CD4-positive, CD25-positive, alpha-beta regulatory T cell (primary cell): ENCODE measurements at regions not wholly inside any gene's neighbourhood (a gene's known extent, or its start where the extent isn't known, plus 50 kb on each side); places are given as distances from the start of the nearest gene placed in this dataset.
A peak's percentile ranks its signal among the peaks of the same experiment; 100 is the strongest.

Experiments used
- ATAC-seq, 2 donors: fragments of 150-1000 bp; cut with Tn5 transposase; one replicate each; pipeline ENCODE4 v1.10.0; 2021; ENCODE audit warnings: low read depth in 2 of 2, moderate number of reproducible peaks in 2 of 2, moderate library complexity in 1 of 2
- DNase-seq, 3 donors: peaks; one replicate each; pipeline versions ENCODE4 v3.0.0 to v3.0.0-alpha.2; 2012 to 2022; ENCODE audit warnings: mixed read lengths in 1 of 3
- H3K27ac ChIP-seq: one replicate; pipeline ENCODE4 v1.7.0; 2013; ENCODE audit warnings: mild to moderate bottlenecking, low read length; ENCODE audit not compliant: insufficient read depth, poor library complexity, severe bottlenecking
- H3K27me3 ChIP-seq: one replicate; pipeline ENCODE4 v1.7.0; 2013; ENCODE audit warnings: low read length; ENCODE audit not compliant: control insufficient read depth, insufficient read depth
- H3K36me3 ChIP-seq: one replicate; pipeline ENCODE4 v1.7.0; 2013; ENCODE audit warnings: mild to moderate bottlenecking, low read length, moderate library complexity; ENCODE audit not compliant: control insufficient read depth, insufficient read depth
- H3K4me1 ChIP-seq: 2 replicates; pipeline ENCODE4 v1.7.0; 2013; ENCODE audit warnings: mild to moderate bottlenecking, low read length; ENCODE audit not compliant: insufficient read depth, control insufficient read depth, poor library complexity, severe bottlenecking
- H3K4me3 ChIP-seq: one replicate; pipeline ENCODE4 v1.7.0; 2013; ENCODE audit warnings: low read depth, mild to moderate bottlenecking, low read length, moderate library complexity
- H3K9me3 ChIP-seq, 2 experiments: 1 replicate in 1 of 2; 2 replicates in 1 of 2; pipeline ENCODE4 v1.7.0; 2013; ENCODE audit warnings: low read length in 2 of 2, mild to moderate bottlenecking in 1 of 2, moderate library complexity in 1 of 2; ENCODE audit not compliant: control insufficient read depth in 2 of 2
- H3K27ac Mint-ChIP-seq, 3 donors: one replicate each; pipeline ENCODE4 v1.8.0; 2020 to 2022; ENCODE audit warnings: mild to moderate bottlenecking in 3 of 3, mixed read lengths in 3 of 3, moderate library complexity in 2 of 3
- H3K27me3 Mint-ChIP-seq: one replicate; pipeline ENCODE4 v1.8.0; 2022; ENCODE audit warnings: mild to moderate bottlenecking, mixed read lengths
- H3K36me3 Mint-ChIP-seq: one replicate; pipeline ENCODE4 v1.8.0; 2020; ENCODE audit warnings: mixed read lengths
- H3K4me1 Mint-ChIP-seq, 4 donors: one replicate each; pipeline ENCODE4 v1.8.0; 2020 to 2022; ENCODE audit warnings: mixed read lengths in 4 of 4, mild to moderate bottlenecking in 1 of 4
- H3K4me3 Mint-ChIP-seq, 4 donors: one replicate each; pipeline ENCODE4 v1.8.0; 2020 to 2022; ENCODE audit warnings: mild to moderate bottlenecking in 4 of 4, mixed read lengths in 4 of 4, moderate library complexity in 3 of 4
- H3K9me3 Mint-ChIP-seq, 7 donors: one replicate each; pipeline ENCODE4 v1.8.0; 2020 to 2022; ENCODE audit warnings: mixed read lengths in 7 of 7, mild to moderate bottlenecking in 3 of 7, moderate library complexity in 2 of 7

DNA sequence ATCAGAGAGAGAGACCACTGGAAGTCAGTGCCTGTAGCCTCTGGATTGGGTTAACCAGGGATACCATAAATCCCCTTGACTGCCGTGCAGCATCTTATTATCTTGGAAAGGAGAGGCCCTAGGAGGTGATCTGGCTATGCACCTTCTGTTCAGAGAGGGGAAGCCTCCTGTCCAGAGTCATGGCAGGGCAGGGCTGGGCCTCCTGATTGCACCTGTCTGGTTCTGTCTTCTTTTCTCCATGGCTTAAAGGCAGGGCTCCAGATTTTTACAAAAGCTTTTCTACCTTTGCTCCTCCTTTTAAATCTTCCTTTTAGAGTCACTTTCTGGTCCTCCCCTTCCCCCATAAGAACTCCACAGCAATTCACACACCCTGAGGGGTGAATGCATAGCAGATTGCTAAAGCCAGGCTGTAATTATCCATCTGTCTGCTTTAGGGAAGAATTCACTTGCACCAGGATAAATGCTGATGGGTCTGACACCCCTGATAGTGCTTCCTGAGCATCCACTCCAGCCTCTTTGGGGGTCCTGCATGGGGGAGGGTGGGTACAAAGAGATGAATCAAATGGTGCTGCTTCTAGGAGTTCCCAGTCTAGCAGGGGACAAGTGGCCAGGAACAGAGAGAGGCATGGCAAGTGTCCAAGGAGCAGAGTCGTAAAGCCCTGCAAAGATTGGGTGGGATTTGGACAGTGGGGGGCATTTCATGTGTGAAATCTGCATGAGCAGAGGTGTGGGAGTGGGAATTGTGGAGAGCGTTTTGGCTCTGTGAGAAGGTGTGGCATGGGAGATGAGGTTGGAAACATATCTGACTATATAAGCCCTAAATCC, 141.3 kb upstream of the ALDH1B1 start:
- Mint-ChIP-seq H3K4me1 (no peaks in the 10 kb centered on the region), H3K36me3 (no peaks in the 10 kb centered on the region), H3K4me3 (no peak overlapping the region), H3K27me3 (peaks cover 4% of the 10 kb centered on the region), H3K27ac (no peak overlapping the region), H3K9me3 (peaks cover 0 to 1% (median 0%) of the 10 kb centered on the region in 7 donors)
- ATAC-seq (no peak), DNase-seq (no peak)
- Histone ChIP-seq H3K27ac (no peak overlapping the region), H3K4me1 (no peaks in the 10 kb centered on the region), H3K4me3 (no peak overlapping the region), H3K9me3 (no peaks in the 10 kb centered on the region), H3K27me3 (no peaks in the 10 kb centered on the region), H3K36me3 (no peaks in the 10 kb centered on the region)

GRCh38 chr9:38250279-38251035, 142.0 kb upstream of the ALDH1B1 start:
- Histone ChIP-seq H3K9me3 (no peaks in the 10 kb centered on the region), H3K4me3 (no peak overlapping the region), H3K27me3 (no peaks in the 10 kb centered on the region), H3K27ac (no peak overlapping the region), H3K4me1 (no peaks in the 10 kb centered on the region), H3K36me3 (no peaks in the 10 kb centered on the region)
- DNase-seq, result no peak
- H3K36me3 Mint-ChIP-seq, result no peaks in the 10 kb centered on the region
- no peaks in the 10 kb centered on the region for H3K4me1 Mint-ChIP-seq
- H3K27ac Mint-ChIP-seq, result no peak overlapping the region
- H3K27me3 Mint-ChIP-seq, result peaks cover 4% of the 10 kb centered on the region
- H3K9me3 Mint-ChIP-seq, result peaks cover 0 to 1% (median 0%) of the 10 kb centered on the region in 7 donors
- ATAC-seq, result no peak
- H3K4me3 Mint-ChIP-seq, result no peak overlapping the region

DNA sequence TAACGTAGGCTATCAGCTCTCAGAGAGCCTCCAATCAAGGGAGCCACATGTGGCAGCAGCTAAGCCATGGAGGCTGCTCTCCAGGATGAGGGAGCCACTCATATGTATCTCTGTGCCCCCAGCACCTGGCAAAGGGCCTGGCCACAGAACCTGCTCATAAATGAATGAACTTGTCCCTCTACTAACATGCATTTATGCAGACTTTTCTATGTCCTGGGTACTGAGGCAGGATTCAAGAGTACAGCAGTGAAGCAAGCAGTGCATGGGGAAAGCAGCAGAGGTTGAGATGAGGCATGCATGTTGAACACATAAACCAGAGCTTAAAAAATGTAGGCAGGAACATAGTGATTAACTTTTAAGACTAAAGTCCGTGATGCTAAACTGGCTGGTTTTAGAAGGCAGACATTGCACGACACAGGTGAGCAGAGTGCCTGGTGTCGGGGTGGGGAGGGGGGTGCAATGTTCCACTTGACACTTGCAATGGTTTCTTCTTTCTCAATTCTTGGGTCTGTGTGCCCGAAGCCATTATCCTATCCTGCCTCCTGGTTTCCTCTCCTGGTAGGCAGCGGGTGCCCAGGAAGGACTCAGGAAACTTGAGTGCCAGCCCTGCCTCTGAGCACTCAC, 142.8 kb upstream of the ALDH1B1 start:
- no peak overlapping the region for H3K4me3 Mint-ChIP-seq
- Histone ChIP-seq H3K27ac (no peak overlapping the region), H3K4me3 (no peak overlapping the region), H3K4me1 (no peaks in the 10 kb centered on the region), H3K9me3 (no peaks in the 10 kb centered on the region), H3K27me3 (no peaks in the 10 kb centered on the region), H3K36me3 (no peaks in the 10 kb centered on the region)
- H3K27ac Mint-ChIP-seq, result peak overlapping the region in 1 of 3 donors; percentile 53
- H3K9me3 Mint-ChIP-seq, result peaks cover 0 to 1% (median 0%) of the 10 kb centered on the region in 7 donors
- no peaks in the 10 kb centered on the region for H3K4me1 Mint-ChIP-seq
- ATAC-seq, result no peak
- peaks cover 4% of the 10 kb centered on the region for H3K27me3 Mint-ChIP-seq
- no peak for DNase-seq
- H3K36me3 Mint-ChIP-seq, result no peaks in the 10 kb centered on the region

- Histone ChIP-seq H3K4me3 (no peak overlapping the region), H3K36me3 (no peaks in the 10 kb centered on the region), H3K27ac (no peak overlapping the region), H3K27me3 (no peaks in the 10 kb centered on the region), H3K9me3 (no peaks in the 10 kb centered on the region), H3K4me1 (no peaks in the 10 kb centered on the region)
- Mint-ChIP-seq H3K4me3 (no peak overlapping the region), H3K4me1 (no peaks in the 10 kb centered on the region), H3K36me3 (no peaks in the 10 kb centered on the region), H3K27ac (no peak overlapping the region), H3K27me3 (peaks cover 7% of the 10 kb centered on the region), H3K9me3 (peaks cover 0 to 1% (median 0%) of the 10 kb centered on the region in 7 donors)
- DNase-seq (no peak), ATAC-seq (no peak)
Measured at GRCh38 chr9:38249049-38249448, 143.5 kb upstream of the ALDH1B1 start.

- ATAC-seq (no peak), DNase-seq (no peak)
- Histone ChIP-seq H3K27ac (no peak overlapping the region), H3K27me3 (no peaks in the 10 kb centered on the region), H3K4me3 (no peak overlapping the region), H3K4me1 (no peaks in the 10 kb centered on the region), H3K36me3 (no peaks in the 10 kb centered on the region), H3K9me3 (no peaks in the 10 kb centered on the region)
- Mint-ChIP-seq H3K9me3 (peaks cover 0 to 1% (median 0%) of the 10 kb centered on the region in 7 donors), H3K4me3 (no peak overlapping the region), H3K27ac (no peak overlapping the region), H3K4me1 (no peaks in the 10 kb centered on the region), H3K27me3 (peaks cover 8% of the 10 kb centered on the region), H3K36me3 (no peaks in the 10 kb centered on the region)
Measured at GRCh38 chr9:38246833-38247232, 145.7 kb upstream of the ALDH1B1 start.

DNA sequence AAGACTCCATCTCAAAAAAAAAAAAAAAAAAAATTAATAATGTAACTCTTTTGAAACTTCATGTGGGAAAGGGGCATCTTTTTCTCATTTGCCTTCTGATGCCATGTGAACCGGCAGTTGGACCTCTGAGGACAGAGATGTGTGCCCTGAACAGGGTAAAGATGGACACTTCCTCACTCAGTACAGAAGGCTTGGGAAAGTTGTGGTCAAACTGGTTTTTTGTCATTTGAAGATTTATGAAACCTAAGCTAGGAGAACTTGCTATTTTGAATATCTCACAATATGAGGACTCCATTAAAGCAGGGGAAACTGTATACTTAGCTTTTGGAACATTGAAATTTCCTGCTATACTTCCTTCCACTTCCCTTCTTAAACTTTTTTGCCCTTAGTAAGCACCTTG, 147.5 kb upstream of the ALDH1B1 start:
- no peak for DNase-seq
- no peaks in the 10 kb centered on the region for H3K36me3 Mint-ChIP-seq
- H3K27ac Mint-ChIP-seq, result no peak overlapping the region
- H3K27me3 Mint-ChIP-seq, result peaks cover 8% of the 10 kb centered on the region
- Histone ChIP-seq H3K27me3 (no peaks in the 10 kb centered on the region), H3K4me3 (no peak overlapping the region), H3K27ac (no peak overlapping the region), H3K9me3 (no peaks in the 10 kb centered on the region), H3K36me3 (no peaks in the 10 kb centered on the region), H3K4me1 (no peaks in the 10 kb centered on the region)
- no peaks in the 10 kb centered on the region for H3K4me1 Mint-ChIP-seq
- peaks cover 0 to 1% (median 0%) of the 10 kb centered on the region in 7 donors for H3K9me3 Mint-ChIP-seq
- ATAC-seq, result no peak
- H3K4me3 Mint-ChIP-seq, result no peak overlapping the region

GRCh38 chr9:38243993-38244392, 148.5 kb upstream of the ALDH1B1 start:
- H3K4me1 ChIP-seq, result no peaks in the 10 kb centered on the region
- no peak for DNase-seq
- no peak overlapping the region for H3K27ac Mint-ChIP-seq
- no peaks in the 10 kb centered on the region for H3K36me3 ChIP-seq
- H3K9me3 Mint-ChIP-seq, result no peaks in the 10 kb centered on the region
- no peaks in the 10 kb centered on the region for H3K27me3 ChIP-seq
- H3K27me3 Mint-ChIP-seq, result peaks cover 5% of the 10 kb centered on the region
- H3K4me3 ChIP-seq, result no peak overlapping the region
- no peak overlapping the region for H3K27ac ChIP-seq
- H3K4me1 Mint-ChIP-seq, result no peaks in the 10 kb centered on the region
- H3K9me3 ChIP-seq, result no peaks in the 10 kb centered on the region
- no peaks in the 10 kb centered on the region for H3K36me3 Mint-ChIP-seq
- no peak overlapping the region for H3K4me3 Mint-ChIP-seq
- ATAC-seq, result no peak
